ENCODE measurements at regions not wholly inside any gene's neighbourhood (a gene's known extent, or its start where the extent isn't known, plus 50 kb on each side); places are given as distances from the start of the nearest gene placed in this dataset.
"Not testable (repeated sequence)": the region's sequence is repeated elsewhere in the genome, so short reads cannot be mapped to it uniquely, and the experiment has no call there.

GRCh38 chr13:50220938-50221337 lies 205.7 kb downstream of the KCNRG start:
- H3K36me3 ChIP-seq (ENCODE audit: insufficient read depth, low read length), result no peaks in the 10 kb centered on the region
- no peaks in the 10 kb centered on the region for H3K4me1 ChIP-seq (ENCODE audit: insufficient read depth, low read length)
- H3K9ac ChIP-seq (ENCODE audit: low read depth, low read length), result no peak overlapping the region
- H3K9me3 ChIP-seq (ENCODE audit: control insufficient read depth, insufficient read depth, low read length), result peaks cover 2% of the 10 kb centered on the region; the same call in 1 of the 2 replicates

- H3K4me1 ChIP-seq (ENCODE audit: insufficient read depth, low read length), result peaks cover 4% of the 10 kb centered on the region
- no peaks in the 10 kb centered on the region for H3K9me3 ChIP-seq (ENCODE audit: control insufficient read depth, insufficient read depth, low read length)
- no peak overlapping the region for H3K9ac ChIP-seq (ENCODE audit: low read depth, low read length)
- no peaks in the 10 kb centered on the region for H3K36me3 ChIP-seq (ENCODE audit: insufficient read depth, low read length)
Observed at GRCh38 chr13:50222569-50223332, 207.5 kb downstream of the KCNRG start.

- H3K9me3 ChIP-seq (ENCODE audit: control insufficient read depth, insufficient read depth, low read length), result no peaks in the 10 kb centered on the region
- peaks cover 13% of the 10 kb centered on the region for H3K4me1 ChIP-seq (ENCODE audit: insufficient read depth, low read length)
- H3K9ac ChIP-seq (ENCODE audit: low read depth, low read length), result no peak overlapping the region
- no peaks in the 10 kb centered on the region for H3K36me3 ChIP-seq (ENCODE audit: insufficient read depth, low read length)
Observed at GRCh38 chr13:50224534-50224933, 209.3 kb downstream of the KCNRG start.

- Histone ChIP-seq H3K9ac (ENCODE audit: low read depth, low read length) (no peak overlapping the region), H3K4me1 (ENCODE audit: insufficient read depth, low read length) (peaks cover 13% of the 10 kb centered on the region), H3K9me3 (ENCODE audit: control insufficient read depth, insufficient read depth, low read length) (no peaks in the 10 kb centered on the region), H3K36me3 (ENCODE audit: insufficient read depth, low read length) (no peaks in the 10 kb centered on the region)
Observed at GRCh38 chr13:50225193-50226155, 210.2 kb downstream of the KCNRG start.

- H3K4me1 ChIP-seq (ENCODE audit: insufficient read depth, low read length), result peaks cover 13% of the 10 kb centered on the region
- H3K9ac ChIP-seq (ENCODE audit: low read depth, low read length), result no peak overlapping the region
- no peaks in the 10 kb centered on the region for H3K36me3 ChIP-seq (ENCODE audit: insufficient read depth, low read length)
- H3K9me3 ChIP-seq (ENCODE audit: control insufficient read depth, insufficient read depth, low read length), result no peaks in the 10 kb centered on the region
Observed at GRCh38 chr13:50226515-50227155, 211.4 kb downstream of the KCNRG start.

- Histone ChIP-seq H3K36me3 (ENCODE audit: insufficient read depth, low read length) (no peaks in the 10 kb centered on the region), H3K9me3 (ENCODE audit: control insufficient read depth, insufficient read depth, low read length) (peaks cover 3% of the 10 kb centered on the region; the same call in 1 of the 2 replicates), H3K9ac (ENCODE audit: low read depth, low read length) (no peak overlapping the region), H3K4me1 (ENCODE audit: insufficient read depth, low read length) (peaks cover 13% of the 10 kb centered on the region)
Observed at GRCh38 chr13:50227361-50227760, 212.1 kb downstream of the KCNRG start.

- Histone ChIP-seq H3K9ac (ENCODE audit: low read depth, low read length) (no peak overlapping the region), H3K9me3 (ENCODE audit: control insufficient read depth, insufficient read depth, low read length) (peaks cover 4% of the 10 kb centered on the region), H3K36me3 (ENCODE audit: insufficient read depth, low read length) (no peaks in the 10 kb centered on the region), H3K4me1 (ENCODE audit: insufficient read depth, low read length) (peaks cover 13% of the 10 kb centered on the region)
Observed at GRCh38 chr13:50228527-50228926, 213.3 kb downstream of the KCNRG start.

- H3K36me3 ChIP-seq (ENCODE audit: insufficient read depth, low read length), result no peaks in the 10 kb centered on the region
- peaks cover 13% of the 10 kb centered on the region for H3K4me1 ChIP-seq (ENCODE audit: insufficient read depth, low read length)
- H3K9ac ChIP-seq (ENCODE audit: low read depth, low read length), result no peak overlapping the region
- peaks cover 4% of the 10 kb centered on the region for H3K9me3 ChIP-seq (ENCODE audit: control insufficient read depth, insufficient read depth, low read length)
Observed at GRCh38 chr13:50229960-50230661, 214.9 kb downstream of the KCNRG start.

GRCh38 chr13:50230662-50230978 lies 215.4 kb downstream of the KCNRG start:
- Histone ChIP-seq H3K36me3 (ENCODE audit: insufficient read depth, low read length) (no peaks in the 10 kb centered on the region), H3K9ac (ENCODE audit: low read depth, low read length) (no peak overlapping the region), H3K4me1 (ENCODE audit: insufficient read depth, low read length) (peaks cover 14% of the 10 kb centered on the region), H3K9me3 (ENCODE audit: control insufficient read depth, insufficient read depth, low read length) (peaks cover 4% of the 10 kb centered on the region)

- H3K36me3 ChIP-seq (ENCODE audit: insufficient read depth, low read length); H3K9me3 ChIP-seq (ENCODE audit: control insufficient read depth, insufficient read depth, low read length); H3K4me1 ChIP-seq (ENCODE audit: insufficient read depth, low read length); H3K9ac ChIP-seq (ENCODE audit: low read depth, low read length): not testable (repeated sequence)
Observed at GRCh38 chr13:50233574-50233973, 218.3 kb downstream of the KCNRG start.

GRCh38 chr13:50235604-50236342 lies 220.5 kb downstream of the KCNRG start:
- Histone ChIP-seq H3K9ac (ENCODE audit: low read depth, low read length) (no peak overlapping the region), H3K4me1 (ENCODE audit: insufficient read depth, low read length) (peaks cover 10% of the 10 kb centered on the region), H3K9me3 (ENCODE audit: control insufficient read depth, insufficient read depth, low read length) (peaks cover 4% of the 10 kb centered on the region), H3K36me3 (ENCODE audit: insufficient read depth, low read length) (no peaks in the 10 kb centered on the region)

- no peaks in the 10 kb centered on the region for H3K36me3 ChIP-seq (ENCODE audit: insufficient read depth, low read length)
Observed at GRCh38 chr13:50236898-50237318, 221.7 kb downstream of the KCNRG start.

GRCh38 chr13:50238922-50239321 lies 223.7 kb downstream of the KCNRG start:
- H3K36me3 ChIP-seq (ENCODE audit: insufficient read depth, low read length), result no peaks in the 10 kb centered on the region
- no peak overlapping the region for H3K9ac ChIP-seq (ENCODE audit: low read depth, low read length)
- peaks cover 10% of the 10 kb centered on the region for H3K4me1 ChIP-seq (ENCODE audit: insufficient read depth, low read length)
- no peaks in the 10 kb centered on the region for H3K9me3 ChIP-seq (ENCODE audit: control insufficient read depth, insufficient read depth, low read length)

More at GRCh38 chr13:50236898-50237318, 221.7 kb downstream of the KCNRG start:
- peaks cover 4% of the 10 kb centered on the region for H3K9me3 ChIP-seq (ENCODE audit: control insufficient read depth, insufficient read depth, low read length)
- H3K9ac ChIP-seq (ENCODE audit: low read depth, low read length), result no peak overlapping the region
- peaks cover 10% of the 10 kb centered on the region for H3K4me1 ChIP-seq (ENCODE audit: insufficient read depth, low read length)

Measured in ES-I3 (cell line).